ENCODE measurements at regions not wholly inside any gene's neighbourhood (a gene's known extent, or its start where the extent isn't known, plus 50 kb on each side); places are given as distances from the start of the nearest gene placed in this dataset.

DNA sequence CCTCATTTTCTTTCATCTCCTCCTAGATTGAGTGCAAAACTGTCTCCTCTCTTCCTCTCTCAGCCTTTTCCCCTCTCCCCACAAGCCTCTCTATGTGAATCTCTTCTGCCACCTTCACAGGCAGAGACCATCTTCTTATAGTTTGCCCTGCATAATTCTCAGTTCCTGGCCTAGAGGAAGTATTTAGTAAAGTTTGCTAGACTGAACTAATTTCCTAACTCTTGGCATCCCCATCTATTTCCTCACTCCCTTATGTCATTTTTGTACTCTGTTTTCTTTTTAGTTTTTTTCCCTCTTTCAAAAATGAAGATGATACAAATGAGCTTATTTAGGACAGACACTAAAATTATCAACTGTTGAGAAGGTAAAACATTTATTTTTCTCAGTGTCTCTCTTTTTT, 66.0 kb downstream of the XCL2 start:
- TF ChIP-seq KLF16 (CRISPR knock-in tag; IDR thresholded peaks at IDR 0.05) (no peak), GATAD2A (CRISPR knock-in tag; IDR thresholded peaks at IDR 0.05) (no peak), ZNF607 (CRISPR knock-in tag; IDR thresholded peaks at IDR 0.05; ENCODE audit: borderline replicate concordance) (no peak), ZNF615 (CRISPR knock-in tag; IDR thresholded peaks at IDR 0.05; ENCODE audit: borderline replicate concordance) (no peak), JUND (CRISPR knock-in tag; IDR thresholded peaks at IDR 0.05) (no peak), ZNF33B (CRISPR knock-in tag; IDR thresholded peaks at IDR 0.05) (no peak), GABPA (IDR thresholded peaks at IDR 0.05; ENCODE audit: low read depth, low read length) (no peak), GABPA (CRISPR knock-in tag; IDR thresholded peaks at IDR 0.05; ENCODE audit: low read depth) (no peak)
- TF ChIP-seq, protein P1, sequence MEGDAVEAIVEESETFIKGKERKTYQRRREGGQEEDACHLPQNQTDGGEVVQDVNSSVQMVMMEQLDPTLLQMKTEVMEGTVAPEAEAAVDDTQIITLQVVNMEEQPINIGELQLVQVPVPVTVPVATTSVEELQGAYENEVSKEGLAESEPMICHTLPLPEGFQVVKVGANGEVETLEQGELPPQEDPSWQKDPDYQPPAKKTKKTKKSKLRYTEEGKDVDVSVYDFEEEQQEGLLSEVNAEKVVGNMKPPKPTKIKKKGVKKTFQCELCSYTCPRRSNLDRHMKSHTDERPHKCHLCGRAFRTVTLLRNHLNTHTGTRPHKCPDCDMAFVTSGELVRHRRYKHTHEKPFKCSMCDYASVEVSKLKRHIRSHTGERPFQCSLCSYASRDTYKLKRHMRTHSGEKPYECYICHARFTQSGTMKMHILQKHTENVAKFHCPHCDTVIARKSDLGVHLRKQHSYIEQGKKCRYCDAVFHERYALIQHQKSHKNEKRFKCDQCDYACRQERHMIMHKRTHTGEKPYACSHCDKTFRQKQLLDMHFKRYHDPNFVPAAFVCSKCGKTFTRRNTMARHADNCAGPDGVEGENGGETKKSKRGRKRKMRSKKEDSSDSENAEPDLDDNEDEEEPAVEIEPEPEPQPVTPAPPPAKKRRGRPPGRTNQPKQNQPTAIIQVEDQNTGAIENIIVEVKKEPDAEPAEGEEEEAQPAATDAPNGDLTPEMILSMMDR (CRISPR knock-in tag; IDR thresholded peaks at IDR 0.05): no peak
